ENCODE measurements at regions not wholly inside any gene's neighbourhood (a gene's known extent, or its start where the extent isn't known, plus 50 kb on each side); places are given as distances from the start of the nearest gene placed in this dataset.

DNA sequence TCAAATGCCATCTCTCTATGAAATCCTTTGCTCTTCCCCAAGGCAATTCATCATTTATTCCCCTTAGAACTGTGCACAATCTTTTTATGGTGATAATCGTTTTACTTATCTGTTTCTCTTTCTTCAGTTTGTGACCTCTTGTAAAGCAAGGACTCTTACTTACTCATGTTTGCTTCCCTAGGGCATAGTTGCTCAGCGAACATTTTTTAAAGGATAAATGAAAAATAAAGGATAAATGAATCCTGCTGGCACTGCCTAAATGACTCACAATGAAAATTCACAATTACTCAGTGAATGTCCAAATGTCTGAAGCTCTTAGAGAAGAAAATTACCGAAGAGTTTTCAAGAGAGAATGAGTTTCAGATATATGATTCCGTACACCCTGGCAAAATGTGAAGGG, 671.7 kb downstream of the CDH11 start:
- Mint-ChIP-seq H3K9me3 (peaks cover 18 to 25% of the 10 kb centered on the region in 2 donors), H3K27ac (no peak overlapping the region), H3K36me3 (peaks cover 0 to 13% of the 10 kb centered on the region in 2 donors)
- no peak for ATAC-seq
- DNase-seq (ENCODE audit: low spot score in 2 of 2), result no peak

DNA sequence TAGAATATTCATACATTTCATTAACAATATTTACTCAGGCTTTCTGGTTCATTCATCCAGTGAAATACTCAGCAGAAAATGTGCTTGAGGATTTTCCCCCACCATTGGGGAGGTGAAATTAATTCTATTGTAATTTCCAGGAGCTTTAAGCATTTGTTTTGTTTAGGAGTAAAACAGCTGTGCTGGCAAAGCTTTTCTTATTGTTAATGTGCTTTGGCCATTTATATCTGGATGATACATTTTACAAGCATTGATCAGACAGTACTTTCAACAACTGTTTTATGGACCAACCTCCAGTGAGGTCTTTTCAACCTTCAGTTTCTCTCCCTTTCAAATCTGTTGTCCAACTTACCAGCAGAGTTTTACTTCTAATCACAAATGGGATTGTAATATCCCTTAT, 672.4 kb downstream of the CDH11 start:
- no peak for DNase-seq (ENCODE audit: low spot score in 2 of 2)

DNA sequence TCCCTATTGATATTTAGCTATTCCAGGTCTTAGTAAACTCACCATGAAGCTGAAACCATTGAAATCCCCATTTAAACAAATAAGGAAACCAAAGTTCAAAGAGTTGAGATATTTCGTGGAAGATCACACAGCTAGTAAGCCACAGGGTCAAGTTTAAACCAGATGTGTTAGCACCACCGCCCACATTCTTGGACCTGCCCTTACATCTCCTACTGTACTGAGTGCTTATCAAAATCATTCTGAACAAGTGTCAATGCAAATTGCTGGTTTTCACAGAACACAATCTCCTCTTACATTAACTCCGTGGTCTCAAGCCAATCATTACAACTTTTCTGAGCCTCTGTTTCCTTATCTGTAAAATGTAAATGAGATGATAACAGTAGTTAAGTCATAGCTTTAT, 676.2 kb downstream of the CDH11 start:
- no peak overlapping the region for H3K27ac Mint-ChIP-seq
- H3K9me3 Mint-ChIP-seq, result peaks cover 17 to 20% of the 10 kb centered on the region in 2 donors

More for the DNA sequence above, 672.4 kb downstream of the CDH11 start:
- no peak for ATAC-seq
- peaks cover 0 to 8% of the 10 kb centered on the region in 2 donors for H3K36me3 Mint-ChIP-seq
- H3K27ac Mint-ChIP-seq, result no peak overlapping the region
- peaks cover 14 to 18% of the 10 kb centered on the region in 2 donors for H3K9me3 Mint-ChIP-seq

DNA sequence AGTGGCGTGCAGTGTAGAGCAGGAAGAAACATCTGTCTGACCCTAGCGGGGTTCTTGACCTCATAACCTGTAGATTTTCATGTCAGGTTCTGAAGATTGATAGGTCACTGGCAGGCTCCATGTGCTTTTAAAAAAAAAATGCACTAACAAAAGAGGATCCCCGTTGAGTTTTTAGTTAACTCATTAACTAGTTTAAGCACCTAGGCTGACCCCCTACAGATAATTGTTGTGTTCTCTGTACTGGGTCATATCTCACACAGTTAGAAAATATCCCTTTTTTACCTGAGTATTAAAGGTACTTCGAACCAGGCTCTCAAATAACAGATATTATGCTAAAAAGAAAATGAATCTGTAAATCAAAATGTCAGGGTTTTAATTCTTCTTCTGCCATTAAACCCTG, 676.6 kb downstream of the CDH11 start:
- ATAC-seq (no peak), DNase-seq (ENCODE audit: low spot score in 2 of 2) (no peak)
- Mint-ChIP-seq H3K36me3 (peaks cover 0 to 8% of the 10 kb centered on the region in 2 donors), H3K27ac (no peak overlapping the region), H3K9me3 (peaks cover 19 to 22% of the 10 kb centered on the region in 2 donors)

More for the DNA sequence above, 676.2 kb downstream of the CDH11 start:
- ATAC-seq (no peak), DNase-seq (ENCODE audit: low spot score in 2 of 2) (no peak)
- peaks cover 0 to 8% of the 10 kb centered on the region in 2 donors for H3K36me3 Mint-ChIP-seq

DNA sequence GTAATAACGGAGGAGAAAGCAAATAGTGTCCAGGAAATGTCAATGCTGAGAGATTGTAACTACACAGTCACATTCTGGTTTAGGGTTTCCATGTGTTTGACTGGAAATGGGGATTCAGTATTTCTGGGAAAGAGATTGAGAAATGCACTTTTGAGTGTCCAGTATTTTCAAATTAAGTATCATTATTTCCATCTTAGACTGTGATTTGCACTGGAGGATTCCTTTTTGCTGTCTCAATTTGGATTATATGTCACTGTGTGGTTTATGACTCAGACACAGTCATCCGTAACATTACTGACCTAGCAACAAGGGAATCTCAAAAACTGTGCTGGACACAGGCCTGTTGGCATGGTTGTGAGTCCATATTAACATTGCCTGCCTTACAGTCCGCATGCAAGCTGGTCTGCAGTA, 681.4 kb downstream of the CDH11 start:
- peaks cover 12 to 15% of the 10 kb centered on the region in 2 donors for H3K9me3 Mint-ChIP-seq

DNA sequence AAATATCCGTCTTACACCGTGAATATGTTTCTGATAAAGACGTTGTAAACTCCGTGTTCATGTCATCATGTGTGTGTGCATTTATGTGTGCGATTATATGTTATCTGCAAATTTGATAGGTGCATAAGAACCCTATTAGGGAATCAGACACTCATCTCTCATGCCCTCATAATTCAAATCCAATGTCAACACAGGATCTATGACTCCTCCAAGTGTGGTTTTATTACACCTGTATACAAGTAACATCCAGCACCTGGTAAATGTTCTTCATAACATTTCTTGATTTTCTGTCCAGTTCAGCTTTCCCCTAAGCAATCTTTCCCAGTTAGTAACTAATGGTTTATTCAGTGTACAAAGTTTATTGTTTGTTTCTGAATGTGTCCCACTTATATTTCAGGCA, 681.9 kb downstream of the CDH11 start:
- ATAC-seq, result no peak
- Mint-ChIP-seq H3K36me3 (no peaks in the 10 kb centered on the region), H3K9me3 (peaks cover 12 to 15% of the 10 kb centered on the region in 2 donors), H3K27ac (no peak overlapping the region)
- no peak for DNase-seq (ENCODE audit: low spot score in 2 of 2)

More for the DNA sequence above, 681.4 kb downstream of the CDH11 start:
- DNase-seq (ENCODE audit: low spot score in 2 of 2) (no peak), ATAC-seq (no peak)
- Mint-ChIP-seq H3K36me3 (no peaks in the 10 kb centered on the region), H3K27ac (no peak overlapping the region)

DNA sequence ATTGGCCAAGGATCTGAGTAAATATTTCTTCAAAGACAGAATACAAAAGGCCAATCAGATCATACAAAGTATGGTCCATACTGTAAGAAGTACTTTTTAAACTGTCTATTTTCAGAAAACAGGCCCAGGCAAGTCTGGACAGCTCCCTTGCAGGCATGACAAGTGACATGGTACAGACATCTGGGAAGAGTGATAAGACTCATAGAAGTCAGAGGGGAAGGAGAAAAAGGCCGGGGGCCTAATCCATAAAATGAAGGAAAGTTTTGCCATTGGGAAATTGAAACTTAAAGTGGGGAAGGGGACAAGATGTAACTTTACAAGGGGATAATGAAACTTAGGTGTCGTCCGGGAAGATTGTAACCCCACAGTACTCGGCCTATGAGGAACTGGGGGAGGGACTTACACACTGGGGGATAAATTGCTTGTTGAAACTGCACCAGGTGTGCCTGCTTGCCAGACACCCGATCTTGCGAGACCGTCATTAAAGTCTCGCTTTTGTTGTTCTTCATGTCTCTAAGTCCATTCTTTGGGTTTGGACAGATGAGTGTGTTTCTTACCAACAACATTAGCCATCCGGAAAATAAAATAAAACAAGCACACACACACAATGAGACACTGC, 684.0 kb downstream of the CDH11 start:
- no peak for ATAC-seq
- H3K9me3 Mint-ChIP-seq, result peaks cover 14 to 17% of the 10 kb centered on the region in 2 donors
- no peak for DNase-seq (ENCODE audit: low spot score in 2 of 2)
- no peak overlapping the region for H3K27ac Mint-ChIP-seq
- peaks cover 6 to 12% of the 10 kb centered on the region in 2 donors for H3K36me3 Mint-ChIP-seq

DNA sequence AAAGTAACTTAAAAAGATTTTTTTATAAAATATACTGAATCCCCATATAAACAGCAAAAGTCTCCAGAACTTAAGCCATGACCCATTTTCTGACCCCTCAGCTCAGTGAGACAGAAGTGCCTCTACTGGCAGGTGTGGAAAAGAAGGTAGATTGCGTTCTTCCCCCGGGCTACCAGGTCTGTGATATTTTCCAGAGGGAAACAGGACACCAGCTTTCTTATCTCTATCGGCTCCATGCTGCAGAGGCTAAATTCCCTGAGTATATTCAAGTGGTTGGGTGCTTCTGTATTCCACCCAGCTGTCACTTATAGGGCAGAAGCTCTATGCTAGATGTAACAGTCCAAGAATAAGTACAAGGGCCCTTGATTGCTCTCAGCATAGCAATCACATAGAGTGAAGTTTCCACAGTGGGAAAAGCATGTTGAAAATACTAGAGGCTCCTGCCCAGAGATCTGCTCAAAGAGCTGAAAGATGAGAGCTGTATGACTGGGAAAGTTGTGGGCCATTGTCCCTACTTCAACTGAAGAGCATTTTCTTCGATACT, 687.3 kb downstream of the CDH11 start:
- H3K27ac Mint-ChIP-seq, result no peak overlapping the region
- peaks cover 15 to 20% of the 10 kb centered on the region in 2 donors for H3K9me3 Mint-ChIP-seq
- H3K36me3 Mint-ChIP-seq, result peaks cover 6 to 12% of the 10 kb centered on the region in 2 donors
- DNase-seq (ENCODE audit: low spot score in 2 of 2) (no peak), ATAC-seq (no peak)

DNA sequence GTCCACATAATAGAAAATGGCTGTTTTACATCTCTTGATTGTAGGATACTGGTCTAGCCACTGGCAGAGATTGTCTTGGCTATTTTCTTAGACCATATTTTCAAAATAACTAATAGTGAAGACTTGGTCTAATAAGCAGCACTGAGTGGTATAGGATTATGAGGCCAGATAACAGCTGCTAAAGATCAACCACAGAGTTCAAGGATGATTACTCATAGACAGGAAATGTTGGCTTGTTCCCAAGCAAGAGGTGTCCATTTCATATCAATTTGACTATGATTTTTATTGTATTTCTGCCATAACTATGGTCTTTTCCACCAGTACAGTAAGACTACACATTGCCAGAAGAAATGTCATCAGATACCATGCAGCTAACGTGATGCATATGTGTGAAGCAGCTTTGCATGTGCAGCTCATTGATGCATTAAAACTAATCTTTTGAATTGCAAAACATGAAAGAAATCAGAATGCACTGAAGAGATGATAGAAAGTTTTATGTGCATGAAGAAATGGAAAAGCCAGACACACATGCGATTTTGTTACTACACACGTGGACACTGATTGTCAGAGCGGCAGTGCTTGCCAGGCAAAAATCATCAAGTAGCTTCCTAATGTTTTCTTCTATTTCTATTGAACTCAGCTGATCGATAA, 693.3 kb downstream of the CDH11 start:
- no peak overlapping the region for H3K27ac Mint-ChIP-seq
- ATAC-seq (no peak), DNase-seq (ENCODE audit: low spot score in 2 of 2) (no peak)
- H3K36me3 Mint-ChIP-seq, result peaks cover 6 to 7% of the 10 kb centered on the region in 2 donors
- peaks cover 20 to 28% of the 10 kb centered on the region in 2 donors for H3K9me3 Mint-ChIP-seq

DNA sequence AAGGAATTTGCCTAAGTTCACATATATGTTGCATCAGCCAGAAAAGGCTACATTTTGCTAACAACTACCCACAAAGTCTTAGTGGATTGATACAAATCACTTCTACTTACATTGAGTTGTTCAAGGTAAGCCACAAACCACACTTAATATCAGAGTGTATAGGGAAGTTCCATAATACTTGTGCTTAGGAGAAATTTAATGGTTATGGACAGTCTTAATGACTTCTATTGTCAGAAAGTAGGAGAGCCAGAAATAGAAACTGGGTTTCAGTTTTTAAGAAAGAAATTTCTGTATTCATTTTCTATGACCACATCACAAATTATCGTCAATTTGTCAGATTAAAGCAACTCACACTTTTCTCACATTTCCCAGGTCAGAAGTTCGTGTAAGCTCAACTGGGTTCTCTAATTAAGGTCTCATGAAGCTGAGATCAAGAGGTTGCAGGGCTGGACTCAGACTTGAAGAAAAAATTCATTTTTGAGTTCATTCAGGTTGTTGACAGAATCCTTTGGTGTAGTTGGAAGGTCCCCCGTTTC, 695.7 kb downstream of the CDH11 start:
- Mint-ChIP-seq H3K9me3 (peaks cover 15 to 25% of the 10 kb centered on the region in 2 donors), H3K27ac (no peak overlapping the region), H3K36me3 (no peaks in the 10 kb centered on the region)
- ATAC-seq (no peak), DNase-seq (ENCODE audit: low spot score in 2 of 2) (no peak)

DNA sequence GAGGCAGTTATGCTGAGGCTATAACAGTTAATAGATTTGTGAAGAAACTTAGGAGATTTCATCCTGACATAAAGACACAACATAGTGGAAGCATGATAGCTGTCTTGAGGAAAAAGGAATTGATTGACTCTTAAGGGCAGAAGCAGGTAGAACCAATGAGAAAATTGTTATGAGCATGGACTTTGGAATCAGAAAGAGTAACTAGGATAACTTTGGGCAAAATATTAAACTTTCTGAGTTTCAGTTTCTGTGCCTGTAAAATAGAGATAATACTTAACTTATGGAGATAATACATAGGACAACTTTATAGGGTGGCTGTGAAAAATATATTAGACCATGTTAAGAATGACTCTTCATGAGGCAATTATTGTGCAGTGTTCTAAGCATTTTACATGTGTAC, 696.5 kb downstream of the CDH11 start:
- no peak overlapping the region for H3K27ac Mint-ChIP-seq
- H3K36me3 Mint-ChIP-seq, result no peaks in the 10 kb centered on the region
- no peak for DNase-seq (ENCODE audit: low spot score in 2 of 2)
- no peak for ATAC-seq
- H3K9me3 Mint-ChIP-seq, result peaks cover 17 to 25% of the 10 kb centered on the region in 2 donors

DNA sequence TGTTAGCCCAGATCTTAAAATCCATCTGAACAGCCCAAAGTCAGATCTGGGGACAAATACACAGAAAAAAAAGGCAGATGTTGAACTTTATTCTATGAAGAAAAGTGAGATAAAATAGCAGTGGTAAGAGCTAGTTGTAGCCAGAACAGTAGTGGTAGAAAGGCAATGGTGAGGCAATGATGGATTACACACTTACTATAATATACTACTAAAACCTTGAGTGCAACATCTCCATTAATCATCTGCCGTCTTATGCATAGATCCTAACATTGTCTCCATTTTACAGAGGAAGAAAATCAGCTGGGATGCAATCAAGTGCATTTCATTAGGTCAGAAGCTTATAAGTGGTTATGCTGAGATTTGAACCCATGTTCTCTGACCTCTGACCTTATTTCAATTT, 699.6 kb downstream of the CDH11 start:
- Mint-ChIP-seq H3K27ac (no peak overlapping the region), H3K9me3 (peaks cover 23 to 34% of the 10 kb centered on the region in 2 donors), H3K36me3 (no peaks in the 10 kb centered on the region)
- DNase-seq (ENCODE audit: low spot score in 2 of 2), result no peak
- ATAC-seq, result no peak

DNA sequence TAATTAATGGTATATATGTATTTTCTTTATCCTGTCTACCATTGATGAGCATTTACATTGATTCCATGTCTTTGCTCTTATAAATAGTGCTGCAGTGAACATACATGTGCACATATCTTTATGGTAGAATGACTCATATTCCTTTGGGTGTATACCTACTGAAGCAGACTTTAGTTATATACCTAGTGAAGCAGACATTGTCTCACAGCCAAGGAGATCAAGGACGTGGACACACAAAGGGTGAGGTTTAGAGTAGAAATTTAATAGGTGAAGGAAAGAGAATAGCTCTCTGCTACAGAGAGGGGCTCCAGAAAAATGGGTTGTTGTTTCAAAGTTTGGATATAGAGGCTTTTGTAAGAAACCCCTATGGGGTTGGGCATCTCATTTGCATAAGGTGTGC, 700.3 kb downstream of the CDH11 start:
- Mint-ChIP-seq H3K9me3 (peaks cover 23 to 34% of the 10 kb centered on the region in 2 donors), H3K36me3 (peaks cover 0 to 2% of the 10 kb centered on the region in 2 donors), H3K27ac (no peak overlapping the region)
- ATAC-seq (no peak), DNase-seq (ENCODE audit: low spot score in 2 of 2) (no peak)

DNA sequence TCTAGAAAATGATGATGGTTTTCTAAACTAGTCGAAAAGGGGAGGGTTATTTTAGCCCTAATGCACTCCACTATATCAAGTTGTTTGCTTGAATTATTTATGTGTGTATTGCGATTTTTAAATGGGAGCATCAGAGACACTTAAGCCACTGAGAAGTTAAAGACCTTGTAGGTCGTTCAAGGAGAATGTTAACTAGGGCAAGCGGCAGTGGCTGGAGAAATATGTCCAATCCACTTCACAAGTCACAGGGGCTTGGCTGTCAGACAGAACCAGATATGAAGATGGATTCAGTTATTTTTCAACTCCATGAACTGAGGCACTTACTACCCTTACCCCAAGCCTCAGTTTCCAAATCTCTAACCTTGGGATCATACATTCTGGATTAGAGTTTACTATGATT, 702.0 kb downstream of the CDH11 start:
- no peak overlapping the region for H3K27ac Mint-ChIP-seq
- no peak for ATAC-seq
- H3K36me3 Mint-ChIP-seq, result peaks cover 0 to 5% of the 10 kb centered on the region in 2 donors
- peaks cover 28% of the 10 kb centered on the region in 2 donors for H3K9me3 Mint-ChIP-seq
- DNase-seq (ENCODE audit: low spot score in 2 of 2), result no peak

DNA sequence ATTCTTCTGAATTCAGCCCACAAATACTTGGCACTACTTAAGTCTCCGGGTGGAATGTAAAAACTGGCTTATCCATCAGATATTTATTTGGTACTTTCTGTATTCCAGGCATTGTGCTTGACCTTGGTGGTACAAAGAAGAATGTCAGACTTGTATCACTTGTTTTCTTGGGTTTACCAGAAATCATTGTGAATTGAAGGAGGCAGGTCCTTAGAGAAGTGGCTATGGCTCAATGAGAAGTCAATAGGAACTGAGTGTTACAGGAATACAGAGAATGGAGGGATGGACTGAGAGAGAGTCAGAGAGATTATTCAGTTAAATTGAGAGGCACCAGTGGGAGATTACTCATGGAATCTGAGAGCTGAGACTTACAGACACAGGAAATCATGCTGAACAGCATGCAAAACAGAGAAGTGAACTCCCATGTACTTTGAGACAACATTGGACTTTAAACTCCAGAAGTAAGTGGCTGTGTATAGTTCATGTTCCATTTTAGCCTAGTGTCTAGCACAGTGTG, 704.1 kb downstream of the CDH11 start:
- no peak for DNase-seq (ENCODE audit: low spot score in 2 of 2)
- H3K27ac Mint-ChIP-seq, result no peak overlapping the region
- peaks cover 28% of the 10 kb centered on the region in 2 donors for H3K9me3 Mint-ChIP-seq
- no peak for ATAC-seq
- peaks cover 0 to 10% of the 10 kb centered on the region in 2 donors for H3K36me3 Mint-ChIP-seq

DNA sequence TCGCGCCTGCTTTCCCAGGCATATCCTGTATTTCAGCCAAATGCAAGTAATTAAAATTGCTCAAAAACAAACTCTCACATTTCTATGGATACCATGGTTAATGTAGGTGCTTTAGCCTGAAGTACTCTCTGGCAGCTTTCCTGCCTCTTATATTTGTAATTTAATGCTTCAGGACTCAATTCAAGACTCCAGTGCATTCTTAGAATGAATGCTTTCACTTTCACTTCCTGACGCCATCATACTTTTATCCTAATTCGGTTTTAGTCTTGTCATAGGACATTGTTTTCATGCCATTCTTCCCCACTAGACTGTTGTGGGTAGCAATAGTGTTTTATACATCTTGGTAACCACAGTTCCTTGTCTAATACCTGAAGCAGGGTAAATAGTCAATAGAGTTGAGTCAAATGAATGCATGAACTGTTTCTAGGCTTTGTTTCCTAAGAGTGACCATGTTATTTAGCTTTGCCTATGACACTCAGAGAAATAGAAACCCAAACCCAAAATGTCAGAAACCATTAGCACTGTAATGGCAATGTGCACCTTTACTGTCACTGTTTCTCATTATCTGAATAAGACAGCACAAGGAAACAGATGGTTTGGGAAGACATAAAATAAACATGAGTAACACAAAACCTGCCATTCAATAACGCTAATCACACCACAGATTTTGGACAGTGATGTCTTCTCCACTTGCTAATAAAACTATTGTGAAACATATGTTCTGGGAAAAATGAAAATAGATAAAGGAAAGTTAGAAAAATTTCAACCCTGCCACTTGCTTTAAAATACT, 705.5 kb downstream of the CDH11 start:
- H3K27ac Mint-ChIP-seq, result no peak overlapping the region
- ATAC-seq (peak in 1 of 2 donors; percentile 28), DNase-seq (ENCODE audit: low spot score in 2 of 2) (no peak)
- peaks cover 0 to 10% of the 10 kb centered on the region in 2 donors for H3K36me3 Mint-ChIP-seq
- peaks cover 21 to 22% of the 10 kb centered on the region in 2 donors for H3K9me3 Mint-ChIP-seq
